Suprapubic skin (tissue), 4 donors: ENCODE measurements at regions not wholly inside any gene's neighbourhood (a gene's known extent, or its start where the extent isn't known, plus 50 kb on each side); places are given as distances from the start of the nearest gene placed in this dataset.

Experiments used
- DNase-seq, 2 donors: peaks; one replicate each; pipeline ENCODE4 v3.0.0-alpha.2; 2019; ENCODE audit warnings: low spot score in 2 of 2
- H3K27ac ChIP-seq: fragments of 200-600 bp; sonication (generic); one replicate; pipeline ENCODE4 v1.5.1; 2019
- H3K27me3 ChIP-seq: fragments of 200-600 bp; sonication (generic); one replicate; pipeline ENCODE4 v1.5.1; 2019
- H3K36me3 ChIP-seq: fragments of 200-600 bp; sonication (generic); one replicate; pipeline ENCODE4 v1.5.1; 2019
- H3K4me1 ChIP-seq: fragments of 200-600 bp; sonication (generic); one replicate; pipeline ENCODE4 v1.5.1; 2019
- H3K4me3 ChIP-seq: fragments of 200-600 bp; sonication (generic); one replicate; pipeline ENCODE4 v1.5.1; 2019; ENCODE audit warnings: mild to moderate bottlenecking
- H3K9me3 ChIP-seq: fragments of 200-600 bp; sonication (generic); one replicate; pipeline ENCODE4 v1.5.1; 2019
- EP300 ChIP-seq: sonication (generic); formaldehyde crosslinking; IDR thresholded peaks from one replicate; pipeline ENCODE4 v1.6.1; 2017; ENCODE audit warnings: antibody characterized with exemption
- POLR2A ChIP-seq, 2 donors: fragments of 450-650 bp; IDR thresholded peaks; one replicate each; pipeline ENCODE4 v1.6.1; 2017; ENCODE audit warnings: antibody characterized with exemption in 2 of 2, mild to moderate bottlenecking in 2 of 2, moderate library complexity in 2 of 2
- POLR2AphosphoS5 ChIP-seq, 3 donors: sonication (generic); formaldehyde crosslinking; IDR thresholded peaks; one replicate each; pipeline ENCODE4 v1.6.1; 2017; ENCODE audit warnings: antibody characterized with exemption in 3 of 3
- WGBS: methylation state at CpG from one replicate; pipeline ENCODE4 v1.1.5; 2018; 5-methylcytosine and 5-hydroxymethylcytosine counted together
- TF ChIP-seq, protein P1 (sequence below), 2 donors: fragments of 200-600 bp in 1 of 2; fragments of 450-650 bp in 1 of 2; sonication (generic) in 1 of 2; IDR thresholded peaks; one replicate each; pipeline ENCODE4 v1.5.1; 2016 to 2019; ENCODE audit warnings: antibody characterized with exemption in 2 of 2, mild to moderate bottlenecking in 1 of 2, moderate library complexity in 1 of 2

DNA sequence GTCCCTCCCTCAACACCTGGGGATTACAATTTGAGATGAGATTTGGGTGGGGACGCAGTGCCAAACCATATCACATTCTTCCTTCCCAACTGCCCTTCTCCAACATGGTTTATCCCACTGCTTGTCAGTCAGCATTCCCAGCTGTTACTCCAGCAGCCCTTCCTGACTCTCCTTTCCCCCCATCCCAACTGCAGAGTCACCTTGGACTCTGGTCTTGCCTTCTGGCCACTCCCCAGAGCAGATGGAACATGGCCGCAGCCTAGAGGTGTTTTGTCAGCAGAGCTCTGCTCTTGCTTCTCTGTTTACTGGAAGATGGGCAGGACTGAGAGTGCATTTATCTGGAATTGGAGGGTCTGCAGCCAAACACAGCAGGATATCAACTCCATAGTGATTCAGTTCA lies 51.2 kb upstream of the MEX3C start:
- no peaks in the 10 kb centered on the region for H3K36me3 ChIP-seq
- no peaks in the 10 kb centered on the region for H3K4me1 ChIP-seq
- no peak for DNase-seq
- H3K9me3 ChIP-seq = no peaks in the 10 kb centered on the region
- H3K27me3 ChIP-seq = no peaks in the 10 kb centered on the region
- WGBS = 94% methylated on average over 2 of the region's 2 CpGs
- TF ChIP-seq EP300 (no peak), POLR2A (IDR thresholded peaks at IDR 0.05) (no peak), POLR2AphosphoS5 (IDR thresholded peaks at IDR 0.05) (no peak)
- TF ChIP-seq, protein P1, sequence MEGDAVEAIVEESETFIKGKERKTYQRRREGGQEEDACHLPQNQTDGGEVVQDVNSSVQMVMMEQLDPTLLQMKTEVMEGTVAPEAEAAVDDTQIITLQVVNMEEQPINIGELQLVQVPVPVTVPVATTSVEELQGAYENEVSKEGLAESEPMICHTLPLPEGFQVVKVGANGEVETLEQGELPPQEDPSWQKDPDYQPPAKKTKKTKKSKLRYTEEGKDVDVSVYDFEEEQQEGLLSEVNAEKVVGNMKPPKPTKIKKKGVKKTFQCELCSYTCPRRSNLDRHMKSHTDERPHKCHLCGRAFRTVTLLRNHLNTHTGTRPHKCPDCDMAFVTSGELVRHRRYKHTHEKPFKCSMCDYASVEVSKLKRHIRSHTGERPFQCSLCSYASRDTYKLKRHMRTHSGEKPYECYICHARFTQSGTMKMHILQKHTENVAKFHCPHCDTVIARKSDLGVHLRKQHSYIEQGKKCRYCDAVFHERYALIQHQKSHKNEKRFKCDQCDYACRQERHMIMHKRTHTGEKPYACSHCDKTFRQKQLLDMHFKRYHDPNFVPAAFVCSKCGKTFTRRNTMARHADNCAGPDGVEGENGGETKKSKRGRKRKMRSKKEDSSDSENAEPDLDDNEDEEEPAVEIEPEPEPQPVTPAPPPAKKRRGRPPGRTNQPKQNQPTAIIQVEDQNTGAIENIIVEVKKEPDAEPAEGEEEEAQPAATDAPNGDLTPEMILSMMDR (IDR thresholded peaks at IDR 0.05) = no peak
- no peak overlapping the region for H3K27ac ChIP-seq
- H3K4me3 ChIP-seq = no peak overlapping the region

DNA sequence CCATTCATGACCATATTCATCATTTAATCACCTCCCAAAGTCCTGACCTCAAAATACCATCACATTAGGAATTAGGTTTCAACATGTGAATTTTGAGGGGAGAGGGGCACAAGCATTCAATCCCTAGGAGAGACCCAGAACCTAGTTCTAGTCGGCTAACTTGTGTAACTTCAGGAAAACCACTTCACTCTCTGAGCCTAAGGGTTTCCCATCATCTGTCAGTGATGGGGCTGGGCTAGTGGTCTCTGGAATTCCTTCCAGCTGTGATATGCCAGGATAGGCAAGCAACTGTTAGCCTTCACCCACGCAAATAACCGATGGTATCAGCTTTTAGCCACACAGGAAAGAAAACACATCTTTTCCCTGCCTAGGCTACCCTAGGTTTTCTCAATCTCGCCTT lies 52.5 kb upstream of the MEX3C start:
- Histone ChIP-seq H3K9me3 (no peaks in the 10 kb centered on the region), H3K4me3 (no peak overlapping the region), H3K27me3 (no peaks in the 10 kb centered on the region), H3K36me3 (no peaks in the 10 kb centered on the region), H3K27ac (no peak overlapping the region), H3K4me1 (no peaks in the 10 kb centered on the region)
- WGBS = 62% methylated on average over 4 of the region's 4 CpGs
- no peak for DNase-seq
- TF ChIP-seq POLR2AphosphoS5 (IDR thresholded peaks at IDR 0.05) = no peak
- TF ChIP-seq, protein P1 (IDR thresholded peaks at IDR 0.05) = no peak
- no peak for TF ChIP-seq EP300
- no peak for TF ChIP-seq POLR2A (IDR thresholded peaks at IDR 0.05)

DNA sequence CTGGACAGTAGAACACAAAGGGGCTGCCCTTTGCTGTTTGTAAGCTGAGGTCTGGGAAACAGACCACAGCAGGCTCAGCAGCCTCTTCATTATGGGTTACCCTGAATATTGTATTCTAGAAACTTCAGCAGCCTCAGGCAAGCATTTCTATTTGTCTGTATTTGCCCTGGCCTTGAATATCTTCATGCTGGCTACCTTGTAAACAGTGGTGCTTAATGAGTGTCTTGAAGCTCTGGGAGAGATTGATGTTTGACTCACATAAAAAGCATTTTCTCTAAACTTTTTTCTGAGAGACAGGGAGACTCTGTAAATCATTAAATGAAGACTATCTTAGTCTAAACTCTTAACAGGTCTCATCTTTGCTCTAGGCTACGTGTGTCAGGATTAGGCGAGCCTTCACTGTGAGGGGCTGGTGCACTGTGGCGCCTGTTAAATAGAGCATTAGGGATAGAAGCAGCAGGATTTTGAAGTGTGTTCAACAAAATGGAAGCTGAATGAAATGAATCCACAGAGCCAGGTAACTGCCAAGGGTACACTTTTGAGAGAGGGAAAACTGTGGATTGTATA lies 53.1 kb upstream of the MEX3C start:
- no peaks in the 10 kb centered on the region for H3K27me3 ChIP-seq
- H3K27ac ChIP-seq = no peak overlapping the region
- no peak for DNase-seq
- H3K4me1 ChIP-seq = no peaks in the 10 kb centered on the region
- H3K9me3 ChIP-seq = no peaks in the 10 kb centered on the region
- 60% methylated on average over 3 of the region's 3 CpGs for WGBS
- H3K4me3 ChIP-seq = no peak overlapping the region
- H3K36me3 ChIP-seq = no peaks in the 10 kb centered on the region
- TF ChIP-seq POLR2AphosphoS5 (IDR thresholded peaks at IDR 0.05) = no peak
- TF ChIP-seq, protein P1 (IDR thresholded peaks at IDR 0.05) = no peak
- no peak for TF ChIP-seq EP300
- TF ChIP-seq POLR2A (IDR thresholded peaks at IDR 0.05) = no peak

DNA sequence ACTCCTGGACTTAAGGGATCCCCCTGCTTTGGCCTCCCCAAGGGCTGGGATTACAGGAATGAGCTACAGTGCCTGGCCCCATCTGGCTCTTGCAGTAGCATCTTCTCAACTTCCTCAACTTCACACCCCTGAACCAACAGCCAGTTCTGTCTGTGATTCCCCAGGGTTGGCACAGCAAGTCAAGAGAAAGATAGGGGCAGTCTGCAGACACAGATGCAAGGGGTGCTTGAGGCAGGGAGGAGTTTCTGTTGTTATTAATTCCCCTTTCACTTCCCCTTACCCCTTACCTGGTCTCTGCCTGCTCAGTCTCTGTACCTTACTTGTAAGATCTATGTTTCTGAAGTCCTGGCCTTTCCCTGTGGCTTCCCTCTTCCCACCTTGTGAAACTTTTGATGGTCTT lies 54.1 kb upstream of the MEX3C start:
- H3K4me3 ChIP-seq = no peak overlapping the region
- H3K27me3 ChIP-seq = no peaks in the 10 kb centered on the region
- no peak overlapping the region for H3K27ac ChIP-seq
- TF ChIP-seq EP300 (no peak), POLR2AphosphoS5 (IDR thresholded peaks at IDR 0.05) (no peak), POLR2A (IDR thresholded peaks at IDR 0.05) (no peak)
- H3K4me1 ChIP-seq = no peaks in the 10 kb centered on the region
- H3K9me3 ChIP-seq = no peaks in the 10 kb centered on the region
- no peak for DNase-seq
- H3K36me3 ChIP-seq = no peaks in the 10 kb centered on the region

DNA sequence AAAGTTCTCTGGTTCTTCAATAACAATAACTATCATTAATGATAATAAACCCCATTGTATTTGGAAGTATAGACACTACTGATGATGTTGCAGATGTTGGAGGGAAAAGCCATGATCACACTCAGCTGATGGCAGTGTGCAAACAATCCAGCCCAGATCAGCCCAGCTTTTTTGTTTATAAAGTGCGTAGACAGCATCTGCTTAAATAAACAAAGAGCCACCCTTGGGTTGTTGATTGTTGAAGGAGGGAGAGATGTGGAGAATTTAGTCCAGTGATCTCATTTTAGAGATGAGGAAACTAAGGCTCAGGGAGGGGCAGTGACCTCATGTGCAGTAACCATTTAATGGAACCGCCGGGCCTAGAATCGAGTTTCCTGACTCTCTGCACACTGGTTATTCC lies 56.0 kb upstream of the MEX3C start:
- no peaks in the 10 kb centered on the region for H3K9me3 ChIP-seq
- H3K4me1 ChIP-seq = no peaks in the 10 kb centered on the region
- no peaks in the 10 kb centered on the region for H3K36me3 ChIP-seq
- WGBS = 91% methylated on average over 4 of the region's 4 CpGs
- no peak for DNase-seq
- H3K4me3 ChIP-seq = no peak overlapping the region
- no peak for TF ChIP-seq POLR2AphosphoS5 (IDR thresholded peaks at IDR 0.05)
- TF ChIP-seq, protein P1 (IDR thresholded peaks at IDR 0.05) = no peak
- no peak for TF ChIP-seq POLR2A (IDR thresholded peaks at IDR 0.05)
- TF ChIP-seq EP300 = no peak
- H3K27ac ChIP-seq = no peak overlapping the region
- no peaks in the 10 kb centered on the region for H3K27me3 ChIP-seq

DNA sequence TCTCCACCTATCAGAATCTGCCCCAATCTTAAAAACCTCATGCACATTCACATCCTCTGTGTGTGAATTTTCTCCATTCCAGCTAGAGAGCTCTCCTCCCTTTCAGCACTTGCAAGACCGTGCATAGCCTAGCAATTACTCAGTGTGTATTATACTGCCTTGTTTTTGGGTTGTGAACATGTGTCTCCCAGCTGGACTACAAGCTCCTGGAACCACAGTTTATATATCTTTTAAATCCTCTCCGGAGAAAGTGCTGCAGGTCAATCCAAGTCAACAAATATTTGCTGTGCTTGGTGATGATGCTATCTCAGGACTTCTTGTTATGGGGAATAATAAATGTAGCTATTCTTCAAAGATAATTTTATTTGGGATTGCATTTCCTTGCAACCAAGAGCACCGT lies 58.2 kb upstream of the MEX3C start:
- Histone ChIP-seq H3K9me3 (no peaks in the 10 kb centered on the region), H3K36me3 (no peaks in the 10 kb centered on the region), H3K27ac (no peak overlapping the region), H3K4me1 (no peaks in the 10 kb centered on the region), H3K27me3 (peaks cover 3% of the 10 kb centered on the region), H3K4me3 (no peak overlapping the region)
- no peak for DNase-seq
- no peak for TF ChIP-seq EP300
- TF ChIP-seq POLR2A (IDR thresholded peaks at IDR 0.05) = no peak
- TF ChIP-seq, protein P1 (IDR thresholded peaks at IDR 0.05) = no peak
- no peak for TF ChIP-seq POLR2AphosphoS5 (IDR thresholded peaks at IDR 0.05)
- 58% methylated on average over 3 of the region's 3 CpGs for WGBS
